H1 (cell line): ENCODE measurements at regions not wholly inside any gene's neighbourhood (a gene's known extent, or its start where the extent isn't known, plus 50 kb on each side); places are given as distances from the start of the nearest gene placed in this dataset.

Experiments used
- CTCF ChIA-PET: fragments of 300-600 bp; sonication (Branson Sonifier 250); formaldehyde crosslinking; loops from one replicate; lab custom pipeline; 2021; ENCODE audit not compliant: partially characterized antibody; lab: Charles Lee
- POLR2A ChIA-PET: fragments of 300-600 bp; sonication (Branson Sonifier 250); formaldehyde crosslinking; loops from one replicate; lab custom pipeline; 2021; ENCODE audit warnings: inconsistent platforms; ENCODE audit not compliant: partially characterized antibody; lab: Charles Lee
- DNase-seq, 2 experiments: peaks; one replicate each; pipeline versions ENCODE4 v3.0.0 to v3.0.0-alpha.2; 2010 to 2022; ENCODE audit warnings: low spot score in 2 of 2, low read depth in 1 of 2, mixed read lengths in 1 of 2
- FAIRE-seq: peaks from 2 replicates; lab custom pipeline; 2011; peaks lifted over from hg19 to GRCh38; lab: Jason Lieb, UNC
- H2AFZ ChIP-seq: 2 replicates; pipeline ENCODE4 v1.8.1; 2012; ENCODE audit warnings: low read length, inconsistent platforms
- H2AK5ac ChIP-seq: 2 replicates; pipeline ENCODE4 v1.6.1; 2013; ENCODE audit warnings: low read depth, low read length
- H2BK120ac ChIP-seq: replicated peaks from 2 replicates; pipeline ENCODE3; 2013; ENCODE audit warnings: low read depth, low read length, inconsistent platforms
- H2BK12ac ChIP-seq: 2 replicates; pipeline ENCODE4 v1.6.1; 2013; ENCODE audit warnings: low read depth, low read length
- H2BK15ac ChIP-seq: 2 replicates; pipeline ENCODE4 v1.6.1; 2013; ENCODE audit warnings: low read length
- H2BK20ac ChIP-seq: 2 replicates; pipeline ENCODE4 v1.6.1; 2013; ENCODE audit warnings: low read length
- H2BK5ac ChIP-seq: 2 replicates; pipeline ENCODE4 v1.6.1; 2013; ENCODE audit warnings: low read depth, low read length
- H3K14ac ChIP-seq: 2 replicates; pipeline ENCODE4 v1.6.1; 2013; ENCODE audit warnings: inconsistent platforms; ENCODE audit not compliant: insufficient read length
- H3K18ac ChIP-seq: 2 replicates; pipeline ENCODE4 v1.6.1; 2013; ENCODE audit warnings: low read length; ENCODE audit errors: extremely low read depth
- H3K23ac ChIP-seq: 2 replicates; pipeline ENCODE4 v1.6.1; 2013; ENCODE audit warnings: inconsistent platforms; ENCODE audit not compliant: insufficient read length
- H3K23me2 ChIP-seq: 2 replicates; pipeline ENCODE4 v1.6.1; 2013; ENCODE audit warnings: low read depth, low read length
- H3K27ac ChIP-seq: 2 replicates; pipeline ENCODE4 v1.6.1; 2011; ENCODE audit warnings: low read depth, low read length, inconsistent platforms
- H3K27me3 ChIP-seq, 4 experiments: replicated peaks in 1 of 4; 1 replicate in 1 of 4; 2 replicates in 3 of 4; pipeline versions ENCODE4 v1.6.1 to v1.8.1; 2011 to 2013; ENCODE audit warnings: low read length in 3 of 4, mild to moderate bottlenecking in 3 of 4, inconsistent platforms in 2 of 4, mixed read lengths in 2 of 4, moderate library complexity in 1 of 4; ENCODE audit not compliant: control insufficient read depth in 3 of 4, insufficient read depth in 3 of 4; ENCODE audit errors: extremely low read depth in 1 of 4
- H3K36me3 ChIP-seq, 4 experiments: 2 replicates each; pipeline versions ENCODE4 v1.6.1 to v1.8.1; 2011 to 2013; ENCODE audit warnings: mild to moderate bottlenecking in 4 of 4, low read length in 3 of 4, moderate library complexity in 2 of 4, control low read depth in 1 of 4, inconsistent platforms in 1 of 4; ENCODE audit not compliant: insufficient read depth in 4 of 4, control insufficient read depth in 2 of 4
- H3K4ac ChIP-seq: replicated peaks from 2 replicates; pipeline ENCODE3; 2013; ENCODE audit warnings: low read length, low read depth, mixed read lengths, inconsistent platforms; ENCODE audit not compliant: insufficient read length
- H3K4me1 ChIP-seq, 4 experiments: replicated peaks in 1 of 4; 1 replicate in 1 of 4; 2 replicates in 3 of 4; pipeline versions ENCODE4 v1.6.1 to v1.8.1; 2011 to 2013; ENCODE audit warnings: low read length in 3 of 4, inconsistent platforms in 2 of 4, mixed read lengths in 1 of 4; ENCODE audit not compliant: insufficient read depth in 4 of 4, control insufficient read depth in 3 of 4
- H3K4me2 ChIP-seq, 2 experiments: 2 replicates each; pipeline versions ENCODE4 v1.6.1 to v1.8.1; 2011 to 2013; ENCODE audit warnings: low read depth in 2 of 2, low read length in 2 of 2, control low read depth in 1 of 2, inconsistent platforms in 1 of 2, mild to moderate bottlenecking in 1 of 2; ENCODE audit not compliant: insufficient read depth in 1 of 2
- H3K4me3 ChIP-seq, 4 experiments: fragments of 200-600, 300-600 bp in 1 of 4; sonication (generic), shearing (Covaris generic), sonication (Bioruptor Twin) in 1 of 4; 2 replicates each; pipeline versions ENCODE4 v1.5.1 to v1.8.1; 2011 to 2016; ENCODE audit warnings: low read length in 4 of 4, low read depth in 3 of 4, control low read depth in 2 of 4, inconsistent platforms in 2 of 4, mild to moderate bottlenecking in 2 of 4, mixed read lengths in 1 of 4, moderate library complexity in 1 of 4; ENCODE audit not compliant: insufficient read depth in 2 of 4; ENCODE audit errors: extremely low read depth in 1 of 4
- H3K56ac ChIP-seq: replicated peaks from 2 replicates; pipeline ENCODE3; 2013; ENCODE audit warnings: low read depth, mild to moderate bottlenecking, mixed read lengths, low read length, inconsistent platforms; ENCODE audit not compliant: insufficient read length
- H3K79me1 ChIP-seq: 2 replicates; pipeline ENCODE4 v1.6.1; 2013; ENCODE audit warnings: low read depth, low read length, control low read depth
- H3K79me2 ChIP-seq, 2 experiments: 2 replicates each; pipeline versions ENCODE4 v1.6.1 to v1.8.1; 2012 to 2013; ENCODE audit warnings: low read length in 2 of 2, mild to moderate bottlenecking in 2 of 2, inconsistent platforms in 1 of 2; ENCODE audit not compliant: insufficient read depth in 2 of 2, control insufficient read depth in 1 of 2
- H3K9ac ChIP-seq, 4 experiments: replicated peaks in 1 of 4; 1 replicate in 1 of 4; 2 replicates in 3 of 4; pipeline versions ENCODE4 v1.6.1 to v1.8.1; 2011 to 2013; ENCODE audit warnings: low read depth in 3 of 4, low read length in 3 of 4, control low read depth in 2 of 4, mild to moderate bottlenecking in 2 of 4, moderate library complexity in 2 of 4, inconsistent platforms in 1 of 4; ENCODE audit errors: extremely low read depth in 1 of 4
- H3K9me3 ChIP-seq, 2 experiments: 2 replicates each; pipeline versions ENCODE4 v1.6.1 to v1.8.1; 2012 to 2013; ENCODE audit warnings: mild to moderate bottlenecking in 2 of 2, moderate library complexity in 2 of 2, control low read depth in 1 of 2, inconsistent platforms in 1 of 2, low read depth in 1 of 2, low read length in 1 of 2, mixed read lengths in 1 of 2; ENCODE audit not compliant: insufficient read depth in 2 of 2
- H4K20me1 ChIP-seq, 2 experiments: replicated peaks in 1 of 2; 2 replicates each; pipeline versions ENCODE3 to v1.8.1; 2011 to 2013; ENCODE audit warnings: inconsistent platforms in 2 of 2, low read length in 2 of 2, mild to moderate bottlenecking in 1 of 2; ENCODE audit not compliant: insufficient read depth in 2 of 2, control insufficient read depth in 1 of 2
- H4K5ac ChIP-seq: 2 replicates; pipeline ENCODE4 v1.6.1; 2013; ENCODE audit warnings: low read length, low read depth, mixed read lengths, inconsistent platforms; ENCODE audit not compliant: insufficient read length
- H4K8ac ChIP-seq: 2 replicates; pipeline ENCODE4 v1.8.0; 2013; ENCODE audit warnings: mild to moderate bottlenecking, moderate library complexity, low read length, inconsistent platforms; ENCODE audit not compliant: insufficient read depth; ENCODE audit errors: extremely low read depth
- H4K91ac ChIP-seq: replicated peaks from 2 replicates; pipeline ENCODE3; 2013; ENCODE audit warnings: low read length, mixed read lengths, inconsistent platforms; ENCODE audit not compliant: insufficient read length
- whole genome bisulfite sequencing, 2 experiments: shearing (Covaris generic) in 1 of 2; methylation state at CpG; one replicate each; pipeline versions ENCODE4 v1.1.6 to v1.1.7; 2013 to 2015; ENCODE audit warnings: low lambda C conversion rate in 2 of 2, mixed read lengths in 2 of 2, inconsistent platforms in 1 of 2, low coverage in 1 of 2, missing lambda C conversion rate in 1 of 2; ENCODE audit not compliant: insufficient replicate concordance in 2 of 2, insufficient coverage in 1 of 2, insufficient read length in 1 of 2; ENCODE audit errors: extremely low coverage in 1 of 2, missing lambda C conversion rate in 1 of 2; 5-methylcytosine and 5-hydroxymethylcytosine counted together
- TF ChIP-seq, protein P1 (sequence below): fragments of 300-600 bp; sonication (generic); IDR thresholded peaks from 2 replicates; pipeline ENCODE4 v1.7.1; 2012; ENCODE audit warnings: low read length, moderate library complexity, mild to moderate bottlenecking, inconsistent platforms; ENCODE audit not compliant: insufficient replicate concordance

GRCh38 chr7:49418963-49419362, 354.5 kb upstream of the VWC2 start:
- no peak overlapping the region for H3K14ac ChIP-seq
- H3K36me3 ChIP-seq: no peaks in the 10 kb centered on the region
- H3K4me2 ChIP-seq: no peak overlapping the region
- no peak overlapping the region for H2BK5ac ChIP-seq
- H2BK120ac ChIP-seq: no peak overlapping the region
- H3K27me3 ChIP-seq: no peaks in the 10 kb centered on the region
- H4K8ac ChIP-seq: no peak overlapping the region
- 89% methylated on average over 3 of the region's 3 CpGs; no CpG with 5 or more reads in 1 of the 2 experiments for WGBS, 2 experiments
- DNase-seq (no peak), FAIRE-seq (no peak)
- H3K56ac ChIP-seq: no peak overlapping the region
- H2BK12ac ChIP-seq: no peak overlapping the region
- H4K20me1 ChIP-seq: no peaks in the 10 kb centered on the region
- no peak overlapping the region for H2AFZ ChIP-seq
- CTCF ChIA-PET: no interaction called here
- H3K23ac ChIP-seq: no peak overlapping the region
- no peak overlapping the region for H2BK15ac ChIP-seq
- H4K91ac ChIP-seq: no peak overlapping the region
- POLR2A ChIA-PET: interaction anchor here (0.7 kb wide), 1 partner anchor 212 kb away, joined by 3 read pairs; no protein-coding TSS in a partner anchor
- H3K9me3 ChIP-seq: no peaks in the 10 kb centered on the region
- no peak overlapping the region for H3K27ac ChIP-seq
- no peak overlapping the region for H3K4ac ChIP-seq
- no peak overlapping the region for H3K4me3 ChIP-seq
- no peak overlapping the region for H4K5ac ChIP-seq
- H2BK20ac ChIP-seq: no peak overlapping the region
- no peak overlapping the region for H2AK5ac ChIP-seq
- H3K79me2 ChIP-seq: no peaks in the 10 kb centered on the region
- no peak overlapping the region for H3K9ac ChIP-seq
- no peaks in the 10 kb centered on the region for H3K23me2 ChIP-seq
- no peaks in the 10 kb centered on the region for H3K79me1 ChIP-seq
- no peaks in the 10 kb centered on the region for H3K4me1 ChIP-seq
- H3K18ac ChIP-seq: no peak overlapping the region
- TF ChIP-seq, protein P1, sequence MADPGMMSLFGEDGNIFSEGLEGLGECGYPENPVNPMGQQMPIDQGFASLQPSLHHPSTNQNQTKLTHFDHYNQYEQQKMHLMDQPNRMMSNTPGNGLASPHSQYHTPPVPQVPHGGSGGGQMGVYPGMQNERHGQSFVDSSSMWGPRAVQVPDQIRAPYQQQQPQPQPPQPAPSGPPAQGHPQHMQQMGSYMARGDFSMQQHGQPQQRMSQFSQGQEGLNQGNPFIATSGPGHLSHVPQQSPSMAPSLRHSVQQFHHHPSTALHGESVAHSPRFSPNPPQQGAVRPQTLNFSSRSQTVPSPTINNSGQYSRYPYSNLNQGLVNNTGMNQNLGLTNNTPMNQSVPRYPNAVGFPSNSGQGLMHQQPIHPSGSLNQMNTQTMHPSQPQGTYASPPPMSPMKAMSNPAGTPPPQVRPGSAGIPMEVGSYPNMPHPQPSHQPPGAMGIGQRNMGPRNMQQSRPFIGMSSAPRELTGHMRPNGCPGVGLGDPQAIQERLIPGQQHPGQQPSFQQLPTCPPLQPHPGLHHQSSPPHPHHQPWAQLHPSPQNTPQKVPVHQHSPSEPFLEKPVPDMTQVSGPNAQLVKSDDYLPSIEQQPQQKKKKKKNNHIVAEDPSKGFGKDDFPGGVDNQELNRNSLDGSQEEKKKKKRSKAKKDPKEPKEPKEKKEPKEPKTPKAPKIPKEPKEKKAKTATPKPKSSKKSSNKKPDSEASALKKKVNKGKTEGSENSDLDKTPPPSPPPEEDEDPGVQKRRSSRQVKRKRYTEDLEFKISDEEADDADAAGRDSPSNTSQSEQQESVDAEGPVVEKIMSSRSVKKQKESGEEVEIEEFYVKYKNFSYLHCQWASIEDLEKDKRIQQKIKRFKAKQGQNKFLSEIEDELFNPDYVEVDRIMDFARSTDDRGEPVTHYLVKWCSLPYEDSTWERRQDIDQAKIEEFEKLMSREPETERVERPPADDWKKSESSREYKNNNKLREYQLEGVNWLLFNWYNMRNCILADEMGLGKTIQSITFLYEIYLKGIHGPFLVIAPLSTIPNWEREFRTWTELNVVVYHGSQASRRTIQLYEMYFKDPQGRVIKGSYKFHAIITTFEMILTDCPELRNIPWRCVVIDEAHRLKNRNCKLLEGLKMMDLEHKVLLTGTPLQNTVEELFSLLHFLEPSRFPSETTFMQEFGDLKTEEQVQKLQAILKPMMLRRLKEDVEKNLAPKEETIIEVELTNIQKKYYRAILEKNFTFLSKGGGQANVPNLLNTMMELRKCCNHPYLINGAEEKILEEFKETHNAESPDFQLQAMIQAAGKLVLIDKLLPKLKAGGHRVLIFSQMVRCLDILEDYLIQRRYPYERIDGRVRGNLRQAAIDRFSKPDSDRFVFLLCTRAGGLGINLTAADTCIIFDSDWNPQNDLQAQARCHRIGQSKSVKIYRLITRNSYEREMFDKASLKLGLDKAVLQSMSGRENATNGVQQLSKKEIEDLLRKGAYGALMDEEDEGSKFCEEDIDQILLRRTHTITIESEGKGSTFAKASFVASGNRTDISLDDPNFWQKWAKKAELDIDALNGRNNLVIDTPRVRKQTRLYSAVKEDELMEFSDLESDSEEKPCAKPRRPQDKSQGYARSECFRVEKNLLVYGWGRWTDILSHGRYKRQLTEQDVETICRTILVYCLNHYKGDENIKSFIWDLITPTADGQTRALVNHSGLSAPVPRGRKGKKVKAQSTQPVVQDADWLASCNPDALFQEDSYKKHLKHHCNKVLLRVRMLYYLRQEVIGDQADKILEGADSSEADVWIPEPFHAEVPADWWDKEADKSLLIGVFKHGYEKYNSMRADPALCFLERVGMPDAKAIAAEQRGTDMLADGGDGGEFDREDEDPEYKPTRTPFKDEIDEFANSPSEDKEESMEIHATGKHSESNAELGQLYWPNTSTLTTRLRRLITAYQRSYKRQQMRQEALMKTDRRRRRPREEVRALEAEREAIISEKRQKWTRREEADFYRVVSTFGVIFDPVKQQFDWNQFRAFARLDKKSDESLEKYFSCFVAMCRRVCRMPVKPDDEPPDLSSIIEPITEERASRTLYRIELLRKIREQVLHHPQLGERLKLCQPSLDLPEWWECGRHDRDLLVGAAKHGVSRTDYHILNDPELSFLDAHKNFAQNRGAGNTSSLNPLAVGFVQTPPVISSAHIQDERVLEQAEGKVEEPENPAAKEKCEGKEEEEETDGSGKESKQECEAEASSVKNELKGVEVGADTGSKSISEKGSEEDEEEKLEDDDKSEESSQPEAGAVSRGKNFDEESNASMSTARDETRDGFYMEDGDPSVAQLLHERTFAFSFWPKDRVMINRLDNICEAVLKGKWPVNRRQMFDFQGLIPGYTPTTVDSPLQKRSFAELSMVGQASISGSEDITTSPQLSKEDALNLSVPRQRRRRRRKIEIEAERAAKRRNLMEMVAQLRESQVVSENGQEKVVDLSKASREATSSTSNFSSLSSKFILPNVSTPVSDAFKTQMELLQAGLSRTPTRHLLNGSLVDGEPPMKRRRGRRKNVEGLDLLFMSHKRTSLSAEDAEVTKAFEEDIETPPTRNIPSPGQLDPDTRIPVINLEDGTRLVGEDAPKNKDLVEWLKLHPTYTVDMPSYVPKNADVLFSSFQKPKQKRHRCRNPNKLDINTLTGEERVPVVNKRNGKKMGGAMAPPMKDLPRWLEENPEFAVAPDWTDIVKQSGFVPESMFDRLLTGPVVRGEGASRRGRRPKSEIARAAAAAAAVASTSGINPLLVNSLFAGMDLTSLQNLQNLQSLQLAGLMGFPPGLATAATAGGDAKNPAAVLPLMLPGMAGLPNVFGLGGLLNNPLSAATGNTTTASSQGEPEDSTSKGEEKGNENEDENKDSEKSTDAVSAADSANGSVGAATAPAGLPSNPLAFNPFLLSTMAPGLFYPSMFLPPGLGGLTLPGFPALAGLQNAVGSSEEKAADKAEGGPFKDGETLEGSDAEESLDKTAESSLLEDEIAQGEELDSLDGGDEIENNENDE: no peak
